Bone marrow (tissue), 2 donors: ENCODE measurements at regions not wholly inside any gene's neighbourhood (a gene's known extent, or its start where the extent isn't known, plus 50 kb on each side); places are given as distances from the start of the nearest gene placed in this dataset.

Source experiments
- DNase-seq, 2 donors: peaks; one replicate each; lab custom pipeline; 2025; lab: John Stamatoyannopoulos, UW

DNA sequence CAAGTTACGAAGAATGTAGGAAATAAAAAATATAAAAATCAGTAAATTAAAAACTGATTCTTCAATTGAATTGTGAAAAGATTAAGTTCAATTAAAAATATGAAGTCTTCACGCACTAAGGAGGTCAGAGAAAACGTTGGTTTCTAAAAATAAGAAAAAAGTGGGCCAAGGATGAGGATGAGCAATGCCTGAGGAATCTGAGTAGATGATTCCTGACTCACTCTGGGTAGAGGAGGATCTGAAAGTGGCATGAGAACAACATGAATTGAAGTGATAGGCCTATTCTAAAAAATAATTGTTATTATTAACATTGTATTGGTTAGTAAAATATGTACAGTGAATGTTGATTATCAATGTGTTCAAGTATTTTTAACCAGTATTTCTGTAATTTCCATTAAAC is 444.2 kb downstream of the GRIA2 start:
- DNase-seq = no peak

GRCh38 chr4:157655096-157655809 is 434.7 kb downstream of the GRIA2 start:
- no peak for DNase-seq

DNA sequence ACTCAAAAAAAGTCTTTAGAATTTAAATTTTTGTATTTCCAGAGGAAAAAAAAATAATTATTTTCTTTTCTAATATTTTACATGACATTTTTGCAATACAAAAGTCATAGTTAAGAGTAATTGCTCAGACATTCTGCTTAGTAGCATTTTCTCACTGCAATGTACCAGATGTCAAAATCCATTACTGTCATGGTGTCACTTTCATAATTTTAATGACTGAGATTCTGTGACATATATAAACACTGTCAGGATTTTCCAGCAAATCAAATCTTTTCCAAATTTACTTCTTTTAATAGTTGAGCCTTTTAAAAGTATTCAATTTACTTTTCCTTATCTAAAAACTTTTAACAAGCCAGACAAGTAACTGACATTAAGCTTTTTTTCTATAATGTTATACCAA is 422.7 kb downstream of the GRIA2 start:
- DNase-seq = no peak

GRCh38 chr4:157634057-157634456 is 413.5 kb downstream of the GRIA2 start:
- DNase-seq = no peak

- DNase-seq = no peak
Measured at GRCh38 chr4:157616741-157617472, 396.4 kb downstream of the GRIA2 start.

DNA sequence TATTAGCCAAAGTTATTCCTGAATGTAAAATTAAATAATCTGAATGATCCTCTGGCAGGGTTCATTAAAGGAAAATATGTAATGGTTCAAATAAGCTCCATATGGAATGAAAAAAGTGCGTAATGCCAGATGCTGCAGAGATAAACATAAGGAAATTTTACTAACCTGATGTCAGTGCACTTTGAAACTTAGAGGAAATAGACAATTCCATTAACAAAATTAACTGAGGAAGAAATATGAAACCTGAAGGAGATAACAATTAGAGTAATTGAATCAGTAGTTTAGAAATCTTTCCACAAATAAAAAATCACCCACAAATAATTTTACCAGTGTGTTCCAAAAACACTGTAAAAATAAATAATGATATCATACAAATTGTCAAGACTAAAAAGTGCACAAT is 387.5 kb downstream of the GRIA2 start:
- no peak for DNase-seq

DNA sequence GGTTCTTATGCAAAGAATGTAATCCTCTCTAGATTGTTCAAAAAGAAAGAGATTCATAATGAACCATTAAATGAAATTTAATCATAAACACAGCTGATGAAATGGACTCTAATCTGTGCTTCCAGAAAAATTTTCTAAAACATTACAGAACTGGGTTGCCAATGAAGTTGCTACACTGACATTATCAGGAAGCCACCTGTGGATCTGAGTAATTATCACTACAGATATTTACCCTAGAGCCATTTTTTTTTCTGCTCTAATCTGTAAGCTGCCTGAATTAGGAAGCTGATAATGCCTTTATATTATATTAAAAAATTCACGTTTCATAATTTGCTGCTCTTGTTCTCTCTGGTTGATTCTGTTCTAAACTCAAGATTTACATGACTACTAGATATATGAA is 380.1 kb downstream of the GRIA2 start:
- DNase-seq = no peak

GRCh38 chr4:157591245-157591644 is 370.7 kb downstream of the GRIA2 start:
- DNase-seq = no peak

DNA sequence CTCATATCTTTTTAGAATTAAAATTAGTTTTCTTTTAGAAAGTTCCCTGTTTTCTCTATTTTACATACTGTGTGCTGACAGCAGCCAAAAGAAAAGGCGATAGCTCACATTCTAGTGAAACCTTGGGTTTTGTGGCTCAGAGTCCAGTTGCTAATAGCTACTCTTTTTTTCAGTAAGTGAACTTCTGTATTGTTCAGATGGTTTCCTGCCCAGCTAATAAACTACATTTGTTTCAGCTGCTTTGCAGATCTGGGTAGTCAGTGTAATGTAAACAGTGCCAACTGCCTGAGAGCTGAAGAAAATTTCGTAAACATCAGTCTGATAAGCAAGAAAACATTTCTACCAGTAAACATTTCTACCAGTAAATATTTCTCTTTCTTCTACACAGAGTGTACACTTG is 370.2 kb downstream of the GRIA2 start:
- DNase-seq = no peak

GRCh38 chr4:157587681-157588423 is 367.3 kb downstream of the GRIA2 start:
- DNase-seq = no peak

DNA sequence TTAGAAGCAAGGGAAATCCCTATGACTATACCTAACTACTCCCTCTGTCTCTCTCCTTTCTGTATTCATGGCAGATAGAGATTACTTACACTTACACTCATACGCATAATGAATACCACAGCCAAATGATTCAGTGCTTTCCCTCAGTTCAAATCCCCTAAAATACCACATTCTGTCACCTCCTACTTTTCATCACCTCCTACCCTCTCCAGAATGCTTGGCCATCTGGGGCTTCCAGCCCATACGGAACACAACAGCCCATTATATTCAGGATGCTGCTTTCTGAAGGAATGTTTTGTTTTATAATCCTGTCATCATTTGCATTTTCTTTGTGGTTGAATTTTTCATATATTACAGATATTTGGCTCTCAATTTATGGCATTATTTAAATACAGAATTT is 361.6 kb downstream of the GRIA2 start:
- DNase-seq = no peak

- DNase-seq = no peak
Measured at GRCh38 chr4:157576671-157577217, 356.2 kb downstream of the GRIA2 start.

GRCh38 chr4:157575339-157575738 is 354.8 kb downstream of the GRIA2 start:
- DNase-seq = no peak

DNA sequence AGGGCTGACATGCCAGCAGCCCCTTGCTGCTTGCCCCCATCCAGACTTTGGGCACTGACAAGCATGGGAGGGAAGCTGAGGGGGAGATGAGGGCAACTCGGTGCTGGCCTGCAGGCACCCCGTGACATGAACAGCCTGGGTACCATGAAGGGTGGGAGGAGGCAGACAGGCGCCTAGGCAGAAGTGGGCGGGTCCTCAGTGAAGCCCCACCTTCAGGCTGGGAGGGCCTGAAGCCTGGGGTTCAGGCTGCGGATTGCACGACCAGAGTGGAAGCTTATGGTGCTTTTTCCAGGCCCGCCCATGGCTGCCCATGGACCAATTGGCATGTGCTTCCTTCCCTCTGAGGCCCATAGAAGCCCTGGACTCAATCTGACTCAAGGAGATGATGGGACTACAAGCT is 354.1 kb downstream of the GRIA2 start:
- no peak for DNase-seq

DNA sequence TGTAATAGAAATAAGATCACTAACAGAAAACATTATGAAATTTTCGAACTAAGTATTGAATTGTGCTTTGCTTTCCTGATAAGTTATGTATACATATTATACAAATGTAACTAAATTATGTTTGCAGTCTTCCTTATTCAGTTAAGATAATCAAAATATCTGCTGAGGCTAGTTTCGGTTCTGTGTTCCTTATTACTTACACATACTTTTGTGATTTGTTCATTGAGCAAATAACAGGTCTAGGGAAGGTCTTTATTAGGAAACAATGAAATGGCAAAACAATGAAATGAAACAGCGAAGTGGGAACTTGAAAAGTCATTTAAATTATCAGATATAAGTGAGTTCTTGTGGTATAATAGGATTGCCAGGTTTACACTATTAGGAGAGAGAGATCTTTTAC is 352.4 kb downstream of the GRIA2 start:
- no peak for DNase-seq

GRCh38 chr4:157572284-157572683 is 351.8 kb downstream of the GRIA2 start:
- no peak for DNase-seq

- no peak for DNase-seq
Measured at GRCh38 chr4:157564771-157565170, 344.2 kb downstream of the GRIA2 start.

- DNase-seq = no peak
Measured at GRCh38 chr4:157564218-157564617, 343.7 kb downstream of the GRIA2 start.

DNA sequence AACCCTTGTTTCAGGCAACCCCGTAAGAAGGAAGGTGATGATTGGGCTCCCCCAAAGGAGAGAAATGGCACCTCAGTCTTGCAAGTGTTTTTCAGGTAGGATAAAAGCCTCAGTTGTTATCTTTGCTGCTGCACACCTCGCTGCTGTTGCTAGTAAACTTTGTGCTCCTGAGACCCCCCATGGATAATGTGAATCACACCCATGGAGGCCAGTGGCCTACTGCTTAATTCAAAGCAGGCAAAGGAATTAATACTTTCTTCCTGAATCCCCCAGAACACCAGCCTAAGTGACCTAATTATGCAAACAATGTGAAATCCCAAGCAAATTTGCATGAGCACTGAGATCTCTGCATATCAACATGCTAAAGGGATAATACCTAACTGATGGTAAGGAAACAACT is 337.5 kb downstream of the GRIA2 start:
- DNase-seq = no peak

DNA sequence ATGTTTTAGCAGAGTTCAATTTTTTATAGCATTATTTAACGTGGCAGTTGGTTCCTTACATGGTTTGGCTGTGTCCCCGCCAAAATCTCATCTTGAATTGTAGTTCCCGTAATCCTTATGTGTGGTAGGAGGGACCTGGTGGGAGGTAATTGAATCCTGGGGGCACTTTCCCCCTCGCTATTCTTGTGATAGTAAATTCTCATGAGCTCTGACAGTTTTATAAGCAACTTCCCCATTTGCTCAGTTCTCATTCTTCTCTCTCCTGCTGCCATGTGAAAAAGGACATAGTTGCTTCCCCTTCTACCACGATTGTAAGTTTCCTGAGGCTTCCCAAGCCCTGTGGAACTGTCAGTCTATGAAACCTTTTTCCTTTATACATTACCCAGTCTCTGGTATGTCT is 329.5 kb downstream of the GRIA2 start:
- DNase-seq = no peak

GRCh38 chr4:157527954-157528353 is 307.4 kb downstream of the GRIA2 start:
- no peak for DNase-seq

GRCh38 chr4:157521906-157522305 is 301.4 kb downstream of the GRIA2 start:
- no peak for DNase-seq

GRCh38 chr4:157514711-157515110 is 294.2 kb downstream of the GRIA2 start:
- no peak for DNase-seq
